Keratinocyte (primary cell): ENCODE measurements at regions not wholly inside any gene's neighbourhood (a gene's known extent, or its start where the extent isn't known, plus 50 kb on each side); places are given as distances from the start of the nearest gene placed in this dataset.

Experiments
- CTCF ChIP-seq, 3 experiments: IDR thresholded peaks in 1 of 3; conservative IDR thresholded peaks in 1 of 3; optimal IDR thresholded peaks in 1 of 3; 2 replicates in 2 of 3; 3 replicates in 1 of 3; pipeline versions ENCODE3 to v1.5.1; 2011; ENCODE audit warnings: low read length in 3 of 3, mild to moderate bottlenecking in 3 of 3, moderate library complexity in 2 of 3, control low read depth in 1 of 3, inconsistent platforms in 1 of 3; ENCODE audit not compliant: insufficient read depth in 2 of 3; ENCODE audit errors: extremely low read depth in 1 of 3
- EZH2 ChIP-seq: IDR thresholded peaks from one replicate; pipeline ENCODE4 v1.6.1; 2012; ENCODE audit warnings: inconsistent platforms, mild to moderate bottlenecking, low read length, moderate library complexity

GRCh38 chr4:114251020-114251419, 271.6 kb upstream of the ARSJ start:
- no peak for TF ChIP-seq EZH2
- no peak for TF ChIP-seq CTCF (optimal IDR thresholded peaks at IDR 0.05 in 1 of 3, IDR thresholded peaks at IDR 0.05 in 1 of 3, conservative IDR thresholded peaks at IDR 0.05 in 1 of 3; ENCODE audit: extremely low read depth in 1 of 3, insufficient read depth in 2 of 3, low read length in 3 of 3)
